ENCODE measurements at regions not wholly inside any gene's neighbourhood (a gene's known extent, or its start where the extent isn't known, plus 50 kb on each side); places are given as distances from the start of the nearest gene placed in this dataset.

DNA sequence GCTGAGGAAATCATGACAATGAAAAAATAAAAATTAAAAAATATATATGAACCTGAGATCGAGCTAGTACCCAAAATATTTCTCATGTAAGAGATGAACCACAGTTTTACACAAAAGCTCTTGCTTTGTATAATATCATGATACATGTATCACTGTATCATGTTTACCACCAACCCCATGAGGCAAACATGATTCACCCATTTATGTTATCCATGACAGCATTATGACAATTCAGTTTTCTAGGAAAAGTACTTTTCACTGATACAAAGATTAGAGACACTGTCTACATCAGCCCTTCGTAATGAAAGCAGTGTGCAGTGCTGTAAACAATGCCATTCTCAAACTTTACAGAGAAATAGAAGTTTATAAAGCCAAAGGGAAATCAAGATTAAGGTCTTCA, 852.5 kb upstream of the LRRC4C start:
- TF ChIP-seq, protein P1, sequence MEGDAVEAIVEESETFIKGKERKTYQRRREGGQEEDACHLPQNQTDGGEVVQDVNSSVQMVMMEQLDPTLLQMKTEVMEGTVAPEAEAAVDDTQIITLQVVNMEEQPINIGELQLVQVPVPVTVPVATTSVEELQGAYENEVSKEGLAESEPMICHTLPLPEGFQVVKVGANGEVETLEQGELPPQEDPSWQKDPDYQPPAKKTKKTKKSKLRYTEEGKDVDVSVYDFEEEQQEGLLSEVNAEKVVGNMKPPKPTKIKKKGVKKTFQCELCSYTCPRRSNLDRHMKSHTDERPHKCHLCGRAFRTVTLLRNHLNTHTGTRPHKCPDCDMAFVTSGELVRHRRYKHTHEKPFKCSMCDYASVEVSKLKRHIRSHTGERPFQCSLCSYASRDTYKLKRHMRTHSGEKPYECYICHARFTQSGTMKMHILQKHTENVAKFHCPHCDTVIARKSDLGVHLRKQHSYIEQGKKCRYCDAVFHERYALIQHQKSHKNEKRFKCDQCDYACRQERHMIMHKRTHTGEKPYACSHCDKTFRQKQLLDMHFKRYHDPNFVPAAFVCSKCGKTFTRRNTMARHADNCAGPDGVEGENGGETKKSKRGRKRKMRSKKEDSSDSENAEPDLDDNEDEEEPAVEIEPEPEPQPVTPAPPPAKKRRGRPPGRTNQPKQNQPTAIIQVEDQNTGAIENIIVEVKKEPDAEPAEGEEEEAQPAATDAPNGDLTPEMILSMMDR (IDR thresholded peaks at IDR 0.05; ENCODE audit: unreplicated experiment): no peak
- CTCF ChIA-PET: no interaction called here
- intact Hi-C loops (cut with micrococcal nuclease; ENCODE audit: unreplicated experiment): no loop called here
- H3K27ac Mint-ChIP-seq (ENCODE audit: unreplicated experiment): no peak overlapping the region
- no peaks in the 10 kb centered on the region for H3K4me1 Mint-ChIP-seq (ENCODE audit: low read depth, unreplicated experiment)
- no peaks in the 10 kb centered on the region for H3K36me3 Mint-ChIP-seq (ENCODE audit: insufficient read depth, unreplicated experiment)
- no peak overlapping the region for H3K4me3 Mint-ChIP-seq (ENCODE audit: low read depth, unreplicated experiment)
- no TSS peak for BruUV-seq (replicated peaks)
- no peak for DNase-seq
- H3K27me3 Mint-ChIP-seq (ENCODE audit: unreplicated experiment): no peaks in the 10 kb centered on the region
- H3K9me3 Mint-ChIP-seq (ENCODE audit: low read depth, unreplicated experiment): peaks cover 6% of the 10 kb centered on the region

DNA sequence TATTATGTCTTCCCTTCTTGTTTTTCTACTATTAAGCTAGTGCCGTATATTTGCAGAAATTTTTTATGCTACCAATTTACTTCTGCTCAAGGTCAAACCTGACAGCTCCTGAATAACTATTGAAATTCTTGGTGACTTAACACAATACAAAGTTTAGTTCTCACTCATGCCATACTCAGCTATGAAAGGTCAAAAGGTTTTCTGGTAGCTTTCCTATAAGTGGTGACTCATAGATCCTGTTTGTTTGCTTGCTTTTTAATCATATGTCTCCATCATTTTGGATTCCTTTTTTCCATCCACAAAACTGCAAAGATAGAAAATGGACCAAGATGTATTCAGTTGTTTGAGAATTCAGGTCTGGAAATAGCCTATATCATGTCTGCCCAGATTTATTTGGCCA, 855.8 kb upstream of the LRRC4C start:
- CTCF ChIA-PET: no interaction called here
- Mint-ChIP-seq H3K36me3 (ENCODE audit: insufficient read depth, unreplicated experiment) (no peaks in the 10 kb centered on the region), H3K9me3 (ENCODE audit: low read depth, unreplicated experiment) (peaks cover 2% of the 10 kb centered on the region), H3K27ac (ENCODE audit: unreplicated experiment) (no peak overlapping the region), H3K27me3 (ENCODE audit: unreplicated experiment) (no peaks in the 10 kb centered on the region), H3K4me1 (ENCODE audit: low read depth, unreplicated experiment) (no peaks in the 10 kb centered on the region), H3K4me3 (ENCODE audit: low read depth, unreplicated experiment) (no peak overlapping the region)
- no peak for DNase-seq
- TF ChIP-seq, protein P1 (IDR thresholded peaks at IDR 0.05; ENCODE audit: unreplicated experiment): no peak
- no TSS peak for BruUV-seq (replicated peaks)
- intact Hi-C loops (cut with micrococcal nuclease; ENCODE audit: unreplicated experiment): no loop called here

DNA sequence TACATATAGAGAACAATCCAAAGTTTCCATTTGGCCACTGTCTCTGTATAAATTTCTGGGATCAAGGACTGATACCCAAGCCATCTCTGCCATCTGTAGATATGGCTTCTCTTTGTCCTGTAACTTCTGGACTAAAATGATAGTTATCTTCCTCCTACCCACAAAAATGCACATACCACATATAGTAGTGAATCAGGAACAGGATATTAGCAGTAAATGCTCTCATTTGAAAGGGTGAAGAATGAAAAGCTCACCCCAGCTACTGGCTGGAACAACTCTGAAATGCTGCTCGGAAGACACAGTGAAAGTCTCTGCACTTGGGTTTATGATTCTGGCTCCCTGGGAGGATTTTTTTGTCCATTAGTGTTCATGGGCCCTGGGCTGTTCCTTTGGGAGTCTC, 856.4 kb upstream of the LRRC4C start:
- Mint-ChIP-seq H3K27ac (ENCODE audit: unreplicated experiment) (no peak overlapping the region), H3K4me1 (ENCODE audit: low read depth, unreplicated experiment) (no peaks in the 10 kb centered on the region), H3K36me3 (ENCODE audit: insufficient read depth, unreplicated experiment) (no peaks in the 10 kb centered on the region), H3K27me3 (ENCODE audit: unreplicated experiment) (no peaks in the 10 kb centered on the region), H3K9me3 (ENCODE audit: low read depth, unreplicated experiment) (peaks cover 2% of the 10 kb centered on the region), H3K4me3 (ENCODE audit: low read depth, unreplicated experiment) (no peak overlapping the region)
- CTCF ChIA-PET: no interaction called here
- TF ChIP-seq, protein P1 (IDR thresholded peaks at IDR 0.05; ENCODE audit: unreplicated experiment): no peak
- intact Hi-C loops (cut with micrococcal nuclease; ENCODE audit: unreplicated experiment): no loop called here
- BruUV-seq (replicated peaks): no TSS peak
- DNase-seq: no peak

DNA sequence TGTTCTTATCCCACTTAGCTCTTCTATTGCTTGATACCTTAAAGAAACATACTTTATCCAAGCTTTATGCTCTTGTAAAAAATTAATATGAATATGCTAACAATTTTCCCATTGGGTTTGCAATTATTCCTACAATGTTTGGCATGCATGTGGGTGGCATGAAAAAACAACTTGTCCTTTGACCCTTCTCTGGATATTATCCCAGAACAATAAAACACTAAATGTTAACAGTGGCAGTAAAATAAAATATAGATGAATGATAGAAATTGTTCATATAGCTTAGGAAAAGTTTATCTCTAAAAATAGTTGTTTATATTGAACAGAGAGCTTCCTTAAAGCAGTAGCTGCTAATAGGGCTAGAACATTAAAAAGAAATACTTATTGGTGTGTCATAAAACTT, 860.5 kb upstream of the LRRC4C start:
- CTCF ChIA-PET: interaction anchor here (0.6 kb wide), 1 partner anchor 775 kb away, joined by 3 read pairs; no protein-coding TSS in a partner anchor
- Mint-ChIP-seq H3K27me3 (ENCODE audit: unreplicated experiment) (no peaks in the 10 kb centered on the region), H3K9me3 (ENCODE audit: low read depth, unreplicated experiment) (peaks cover 1% of the 10 kb centered on the region), H3K27ac (ENCODE audit: unreplicated experiment) (no peak overlapping the region), H3K36me3 (ENCODE audit: insufficient read depth, unreplicated experiment) (no peaks in the 10 kb centered on the region), H3K4me1 (ENCODE audit: low read depth, unreplicated experiment) (no peaks in the 10 kb centered on the region), H3K4me3 (ENCODE audit: low read depth, unreplicated experiment) (no peak overlapping the region)
- no peak for DNase-seq
- no TSS peak for BruUV-seq (replicated peaks)
- intact Hi-C loops (cut with micrococcal nuclease; ENCODE audit: unreplicated experiment): no loop called here
- TF ChIP-seq, protein P1 (IDR thresholded peaks at IDR 0.05; ENCODE audit: unreplicated experiment): no peak
